ENCODE measurements at regions not wholly inside any gene's neighbourhood (a gene's known extent, or its start where the extent isn't known, plus 50 kb on each side); places are given as distances from the start of the nearest gene placed in this dataset.

- no peak for ATAC-seq
- TF ChIP-seq ZNF8 (CRISPR knock-in tag; IDR thresholded peaks at IDR 0.05), result no peak
These were observed 110.2 kb upstream of the DPP6 start for GRCh38 chr7:153942036-153942435.

- ATAC-seq, result no peak
- TF ChIP-seq ZC3H10 (CRISPR knock-in tag; IDR thresholded peaks at IDR 0.05), result no peak
- TF ChIP-seq TCF4 (CRISPR knock-in tag; IDR thresholded peaks at IDR 0.05; ENCODE audit: borderline replicate concordance), result no peak
- TF ChIP-seq ISL1 (CRISPR knock-in tag; IDR thresholded peaks at IDR 0.05), result no peak
- no peak for TF ChIP-seq PATZ1 (CRISPR knock-in tag; IDR thresholded peaks at IDR 0.05; ENCODE audit: borderline replicate concordance)
These were observed 108.7 kb upstream of the DPP6 start for GRCh38 chr7:153943457-153943856.

GRCh38 chr7:153943861-153944260, 108.3 kb upstream of the DPP6 start:
- no peak for TF ChIP-seq ARNTL (CRISPR knock-in tag; IDR thresholded peaks at IDR 0.05; ENCODE audit: borderline replicate concordance, low read depth)
- no peak for TF ChIP-seq RARB (CRISPR knock-in tag; IDR thresholded peaks at IDR 0.05)
- TF ChIP-seq CSDC2 (CRISPR knock-in tag; IDR thresholded peaks at IDR 0.05), result no peak
- no peak for TF ChIP-seq ZNF8 (CRISPR knock-in tag; IDR thresholded peaks at IDR 0.05)
- no peak for TF ChIP-seq PPARA (CRISPR knock-in tag; IDR thresholded peaks at IDR 0.05; ENCODE audit: borderline replicate concordance)
- no peak for TF ChIP-seq TOX (CRISPR knock-in tag; IDR thresholded peaks at IDR 0.05; ENCODE audit: borderline replicate concordance)
- TF ChIP-seq ZFP30 (CRISPR knock-in tag; IDR thresholded peaks at IDR 0.05), result no peak
- TF ChIP-seq GLIS3 (CRISPR knock-in tag; IDR thresholded peaks at IDR 0.05), result no peak
- TF ChIP-seq CREB5 (CRISPR knock-in tag; IDR thresholded peaks at IDR 0.05; ENCODE audit: low read depth), result no peak
- TF ChIP-seq ZNF70 (CRISPR knock-in tag; IDR thresholded peaks at IDR 0.05), result no peak
- TF ChIP-seq ZFP3 (CRISPR knock-in tag; IDR thresholded peaks at IDR 0.05), result no peak
- no peak for TF ChIP-seq CSRNP3 (CRISPR knock-in tag; IDR thresholded peaks at IDR 0.05)
- TF ChIP-seq POU6F1 (CRISPR knock-in tag; IDR thresholded peaks at IDR 0.05; ENCODE audit: borderline replicate concordance, low read depth), result no peak
- TF ChIP-seq OSR1 (CRISPR knock-in tag; IDR thresholded peaks at IDR 0.05), result no peak
- no peak for TF ChIP-seq SNAI2 (CRISPR knock-in tag; IDR thresholded peaks at IDR 0.05)
- no peak for TF ChIP-seq ESRRG (CRISPR knock-in tag; IDR thresholded peaks at IDR 0.05)
- no peak for TF ChIP-seq PATZ1 (CRISPR knock-in tag; IDR thresholded peaks at IDR 0.05; ENCODE audit: borderline replicate concordance)
- TF ChIP-seq ZNF565 (CRISPR knock-in tag; conservative IDR thresholded peaks at IDR 0.05; ENCODE audit: low read depth), result no peak
- no peak for TF ChIP-seq ZC3H10 (CRISPR knock-in tag; IDR thresholded peaks at IDR 0.05)
- no peak for TF ChIP-seq TSHZ2 (CRISPR knock-in tag; IDR thresholded peaks at IDR 0.05)
- no peak for ATAC-seq

Measured in SK-N-SH treated with all-trans-retinoic acid at 6 μM for 48 hours (cell line).